GM13976 (cell line): ENCODE measurements at regions not wholly inside any gene's neighbourhood (a gene's known extent, or its start where the extent isn't known, plus 50 kb on each side); places are given as distances from the start of the nearest gene placed in this dataset.

Experiments used
- DNase-seq: peaks from one replicate; pipeline ENCODE4 v3.0.0; 2012; ENCODE audit warnings: low spot score
- in situ Hi-C: fragments of 300-500 bp; cut with MboI; formaldehyde crosslinking; loops from one replicate; pipeline ENCODE4 v1.12.0; 2022; ENCODE audit warnings: low sequenced_read_pairs, mixed read lengths, inconsistent platforms; ENCODE audit not compliant: unreplicated experiment
- TF ChIP-seq, protein P1 (sequence below): IDR thresholded peaks from 2 replicates; pipeline ENCODE4 v1.5.1; 2012; ENCODE audit warnings: borderline replicate concordance, mild to moderate bottlenecking; ENCODE audit not compliant: insufficient read depth; ENCODE audit errors: extremely low read depth, missing control alignments, control extremely low read depth

DNA sequence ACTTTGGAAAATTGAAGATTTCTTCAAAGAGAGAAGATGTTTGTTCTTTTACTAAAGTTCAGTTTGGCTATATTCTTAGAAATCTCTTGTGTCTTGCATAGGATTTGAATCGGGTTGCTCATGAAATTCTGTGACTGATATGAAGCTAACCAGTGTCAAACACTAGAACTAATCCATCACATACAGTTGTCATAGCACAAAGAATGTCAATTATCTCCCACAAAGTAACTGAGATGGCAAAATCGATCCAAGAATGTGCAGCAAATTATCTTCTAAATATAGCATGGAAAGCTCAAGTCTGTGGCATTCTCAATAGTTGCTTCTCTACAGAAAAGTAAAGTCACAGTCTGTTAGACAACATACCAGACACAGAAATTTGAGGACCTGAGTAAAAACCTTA, 768.1 kb upstream of the LRRN3 start:
- in situ Hi-C loops = no loop called here
- no peak for DNase-seq
- TF ChIP-seq, protein P1, sequence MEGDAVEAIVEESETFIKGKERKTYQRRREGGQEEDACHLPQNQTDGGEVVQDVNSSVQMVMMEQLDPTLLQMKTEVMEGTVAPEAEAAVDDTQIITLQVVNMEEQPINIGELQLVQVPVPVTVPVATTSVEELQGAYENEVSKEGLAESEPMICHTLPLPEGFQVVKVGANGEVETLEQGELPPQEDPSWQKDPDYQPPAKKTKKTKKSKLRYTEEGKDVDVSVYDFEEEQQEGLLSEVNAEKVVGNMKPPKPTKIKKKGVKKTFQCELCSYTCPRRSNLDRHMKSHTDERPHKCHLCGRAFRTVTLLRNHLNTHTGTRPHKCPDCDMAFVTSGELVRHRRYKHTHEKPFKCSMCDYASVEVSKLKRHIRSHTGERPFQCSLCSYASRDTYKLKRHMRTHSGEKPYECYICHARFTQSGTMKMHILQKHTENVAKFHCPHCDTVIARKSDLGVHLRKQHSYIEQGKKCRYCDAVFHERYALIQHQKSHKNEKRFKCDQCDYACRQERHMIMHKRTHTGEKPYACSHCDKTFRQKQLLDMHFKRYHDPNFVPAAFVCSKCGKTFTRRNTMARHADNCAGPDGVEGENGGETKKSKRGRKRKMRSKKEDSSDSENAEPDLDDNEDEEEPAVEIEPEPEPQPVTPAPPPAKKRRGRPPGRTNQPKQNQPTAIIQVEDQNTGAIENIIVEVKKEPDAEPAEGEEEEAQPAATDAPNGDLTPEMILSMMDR = no peak

- in situ Hi-C loops = no loop called here
- TF ChIP-seq, protein P1 = no peak
- DNase-seq = no peak
Observed at GRCh38 chr7:110326966-110327365, 764.0 kb upstream of the LRRN3 start.

DNA sequence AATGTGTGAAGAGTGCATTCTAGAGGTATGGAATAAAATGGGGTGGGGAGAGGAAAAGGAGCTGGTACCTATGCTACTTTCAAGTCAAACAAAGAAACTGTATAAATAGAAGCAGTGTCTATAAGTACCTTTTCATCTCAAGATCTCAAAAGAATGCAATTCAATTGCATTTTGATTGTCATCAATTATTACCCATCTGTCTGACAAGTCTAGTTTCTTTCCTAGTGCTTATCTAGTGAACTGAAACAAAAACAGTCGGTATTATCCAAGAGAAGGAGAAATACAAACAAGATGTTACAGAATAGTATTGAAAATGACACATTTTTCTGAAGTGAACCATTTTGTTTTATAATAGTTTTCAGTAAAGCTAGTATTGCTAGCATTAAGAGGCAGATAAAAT, 754.5 kb upstream of the LRRN3 start:
- TF ChIP-seq, protein P1 = no peak
- DNase-seq = no peak
- in situ Hi-C loops = no loop called here

GRCh38 chr7:110337646-110338045, 753.3 kb upstream of the LRRN3 start:
- no peak for DNase-seq
- TF ChIP-seq, protein P1 = no peak
- in situ Hi-C loops = no loop called here

- DNase-seq = no peak
- in situ Hi-C loops = no loop called here
- TF ChIP-seq, protein P1 = no peak
Observed at GRCh38 chr7:110347081-110347480, 743.8 kb upstream of the LRRN3 start.

GRCh38 chr7:110356438-110356837, 734.5 kb upstream of the LRRN3 start:
- in situ Hi-C loops = no loop called here
- TF ChIP-seq, protein P1 = no peak
- DNase-seq = no peak

DNA sequence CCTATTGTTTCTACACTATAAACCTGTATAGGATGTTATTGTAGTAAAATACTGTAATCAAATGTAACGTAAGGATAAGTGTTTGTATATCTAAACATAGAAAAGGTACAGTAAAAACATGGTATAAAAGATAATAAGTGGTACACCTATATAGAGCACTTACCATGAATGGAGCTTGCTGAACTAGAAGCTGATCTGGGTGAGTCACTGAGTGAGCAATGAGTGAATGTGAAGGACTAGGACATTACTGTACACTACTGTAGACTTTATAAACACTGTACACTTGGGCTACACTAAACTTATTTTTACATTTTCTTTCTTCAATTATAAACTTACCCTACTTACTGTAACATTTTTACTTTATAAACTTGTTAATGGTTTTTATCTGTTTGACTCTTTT, 732.9 kb upstream of the LRRN3 start:
- TF ChIP-seq, protein P1 = no peak
- no peak for DNase-seq
- in situ Hi-C loops = no loop called here
